ENCODE measurements at regions not wholly inside any gene's neighbourhood (a gene's known extent, or its start where the extent isn't known, plus 50 kb on each side); places are given as distances from the start of the nearest gene placed in this dataset.

GRCh38 chr1:22314706-22315105 is 136.9 kb upstream of the ZBTB40 start:
- TF ChIP-seq EZH2 (IDR thresholded peaks at IDR 0.05; ENCODE audit: low read depth, unreplicated experiment) (no peak), CTCF (conservative IDR thresholded peaks at IDR 0.05; ENCODE audit: low read depth in 2 of 2) (no peak), POLR2AphosphoS5 (IDR thresholded peaks at IDR 0.05; ENCODE audit: low read depth) (no peak), ETS1 (IDR thresholded peaks at IDR 0.05) (no peak), REST (IDR thresholded peaks at IDR 0.05; ENCODE audit: unreplicated experiment) (no peak)
